Keratinocyte (primary cell): ENCODE measurements at regions not wholly inside any gene's neighbourhood (a gene's known extent, or its start where the extent isn't known, plus 50 kb on each side); places are given as distances from the start of the nearest gene placed in this dataset.

Source experiments
- DNase-seq: peaks from one replicate; pipeline ENCODE4 v3.0.0-alpha.2; 2011; ENCODE audit warnings: low read depth, missing footprints, low spot score
- FAIRE-seq: peaks from 2 replicates; lab custom pipeline; 2011; peaks lifted over from hg19 to GRCh38; lab: Jason Lieb, UNC
- H2AFZ ChIP-seq: 2 replicates; pipeline ENCODE4 v1.6.0; 2012; ENCODE audit warnings: low read length, control low read depth, inconsistent platforms; ENCODE audit not compliant: control insufficient read depth
- H3K27ac ChIP-seq: 2 replicates; pipeline ENCODE4 v1.5.1; 2011; ENCODE audit warnings: low read length; ENCODE audit not compliant: control insufficient read depth, insufficient read depth
- H3K27me3 ChIP-seq: 3 replicates; pipeline ENCODE4 v1.6.0; 2011; ENCODE audit warnings: low read length; ENCODE audit not compliant: control insufficient read depth, insufficient read depth; ENCODE audit errors: extremely low read depth
- H3K36me3 ChIP-seq, 2 experiments: 2 replicates in 1 of 2; 3 replicates in 1 of 2; pipeline ENCODE4 v1.5.1; 2011; ENCODE audit warnings: low read length in 2 of 2, mild to moderate bottlenecking in 1 of 2; ENCODE audit not compliant: control insufficient read depth in 2 of 2, insufficient read depth in 2 of 2; ENCODE audit errors: extremely low read depth in 1 of 2
- H3K4me1 ChIP-seq: 3 replicates; pipeline ENCODE4 v1.5.1; 2011; ENCODE audit warnings: low read length; ENCODE audit not compliant: control insufficient read depth, insufficient read depth; ENCODE audit errors: extremely low read depth
- H3K4me2 ChIP-seq: 3 replicates; pipeline ENCODE4 v1.6.0; 2011; ENCODE audit warnings: low read depth, low read length; ENCODE audit not compliant: control insufficient read depth, insufficient read depth; ENCODE audit errors: extremely low read depth
- H3K4me3 ChIP-seq, 3 experiments: fragments of 200-600 bp in 1 of 3; sonication (generic) in 1 of 3; 2 replicates in 2 of 3; 3 replicates in 1 of 3; pipeline ENCODE4 v1.5.1; 2011 to 2016; ENCODE audit warnings: low read length in 3 of 3, mild to moderate bottlenecking in 3 of 3, control low read depth in 2 of 3, inconsistent platforms in 1 of 3, low read depth in 1 of 3, mixed read lengths in 1 of 3, mixed run types in 1 of 3, moderate library complexity in 1 of 3; ENCODE audit not compliant: control insufficient read depth in 2 of 3, insufficient read depth in 2 of 3; ENCODE audit errors: extremely low read depth in 1 of 3
- H3K79me2 ChIP-seq: 2 replicates; pipeline ENCODE4 v1.6.0; 2012; ENCODE audit warnings: low read length; ENCODE audit not compliant: control insufficient read depth, insufficient read depth
- H3K9ac ChIP-seq: 3 replicates; pipeline ENCODE4 v1.6.0; 2011; ENCODE audit warnings: low read length; ENCODE audit not compliant: control insufficient read depth, insufficient read depth; ENCODE audit errors: extremely low read depth
- H3K9me1 ChIP-seq: 3 replicates; pipeline ENCODE4 v1.6.0; 2011; ENCODE audit warnings: low read length; ENCODE audit not compliant: control insufficient read depth, insufficient read depth; ENCODE audit errors: extremely low read depth
- H3K9me3 ChIP-seq: 2 replicates; pipeline ENCODE4 v1.5.1; 2012; ENCODE audit warnings: low read depth, low read length; ENCODE audit not compliant: control insufficient read depth
- H4K20me1 ChIP-seq: 3 replicates; pipeline ENCODE4 v1.6.0; 2011; ENCODE audit warnings: low read length; ENCODE audit not compliant: control insufficient read depth, insufficient read depth; ENCODE audit errors: extremely low read depth
- EZH2 ChIP-seq: IDR thresholded peaks from one replicate; pipeline ENCODE4 v1.6.1; 2012; ENCODE audit warnings: inconsistent platforms, mild to moderate bottlenecking, low read length, moderate library complexity
- dilution Hi-C: fragments of 300-500 bp; cut with MboI; formaldehyde crosslinking; loops from one replicate; pipeline ENCODE4 v1.7.0; 2020; ENCODE audit warnings: low sequenced_read_pairs; ENCODE audit not compliant: extremely low pct_ligation_motif_present
- TF ChIP-seq, protein P1 (sequence below), 3 experiments: IDR thresholded peaks in 1 of 3; conservative IDR thresholded peaks in 1 of 3; optimal IDR thresholded peaks in 1 of 3; 2 replicates in 2 of 3; 3 replicates in 1 of 3; pipeline versions ENCODE3 to v1.5.1; 2011; ENCODE audit warnings: low read length in 3 of 3, mild to moderate bottlenecking in 3 of 3, moderate library complexity in 2 of 3, control low read depth in 1 of 3, inconsistent platforms in 1 of 3; ENCODE audit not compliant: insufficient read depth in 2 of 3; ENCODE audit errors: extremely low read depth in 1 of 3

GRCh38 chr4:181969151-181969550, 274.1 kb upstream of the TENM3 start:
- dilution Hi-C loops, result no loop called here
- FAIRE-seq, result no peak

GRCh38 chr4:181970366-181970765, 272.8 kb upstream of the TENM3 start:
- no peak for DNase-seq
- Histone ChIP-seq H3K4me1 (peaks cover 20% of the 10 kb centered on the region), H3K9me3 (no peaks in the 10 kb centered on the region), H3K27ac (no peak overlapping the region), H3K79me2 (no peaks in the 10 kb centered on the region), H2AFZ (no peak overlapping the region), H3K36me3 (no peaks in the 10 kb centered on the region), H3K4me2 (no peak overlapping the region), H3K9me1 (no peaks in the 10 kb centered on the region), H4K20me1 (no peaks in the 10 kb centered on the region), H3K9ac (no peak overlapping the region), H3K4me3 (no peak overlapping the region), H3K27me3 (no peaks in the 10 kb centered on the region)
- no peak for FAIRE-seq
- TF ChIP-seq, protein P1, sequence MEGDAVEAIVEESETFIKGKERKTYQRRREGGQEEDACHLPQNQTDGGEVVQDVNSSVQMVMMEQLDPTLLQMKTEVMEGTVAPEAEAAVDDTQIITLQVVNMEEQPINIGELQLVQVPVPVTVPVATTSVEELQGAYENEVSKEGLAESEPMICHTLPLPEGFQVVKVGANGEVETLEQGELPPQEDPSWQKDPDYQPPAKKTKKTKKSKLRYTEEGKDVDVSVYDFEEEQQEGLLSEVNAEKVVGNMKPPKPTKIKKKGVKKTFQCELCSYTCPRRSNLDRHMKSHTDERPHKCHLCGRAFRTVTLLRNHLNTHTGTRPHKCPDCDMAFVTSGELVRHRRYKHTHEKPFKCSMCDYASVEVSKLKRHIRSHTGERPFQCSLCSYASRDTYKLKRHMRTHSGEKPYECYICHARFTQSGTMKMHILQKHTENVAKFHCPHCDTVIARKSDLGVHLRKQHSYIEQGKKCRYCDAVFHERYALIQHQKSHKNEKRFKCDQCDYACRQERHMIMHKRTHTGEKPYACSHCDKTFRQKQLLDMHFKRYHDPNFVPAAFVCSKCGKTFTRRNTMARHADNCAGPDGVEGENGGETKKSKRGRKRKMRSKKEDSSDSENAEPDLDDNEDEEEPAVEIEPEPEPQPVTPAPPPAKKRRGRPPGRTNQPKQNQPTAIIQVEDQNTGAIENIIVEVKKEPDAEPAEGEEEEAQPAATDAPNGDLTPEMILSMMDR (optimal IDR thresholded peaks at IDR 0.05 in 1 of 3, IDR thresholded peaks at IDR 0.05 in 1 of 3, conservative IDR thresholded peaks at IDR 0.05 in 1 of 3; ENCODE audit: extremely low read depth in 1 of 3, insufficient read depth in 2 of 3, low read length in 3 of 3), result no peak
- no peak for TF ChIP-seq EZH2
- dilution Hi-C loops, result no loop called here

More at GRCh38 chr4:181969151-181969550, 274.1 kb upstream of the TENM3 start:
- Histone ChIP-seq H2AFZ (no peak overlapping the region), H3K4me2 (no peak overlapping the region), H3K79me2 (no peaks in the 10 kb centered on the region), H3K4me3 (no peak overlapping the region), H3K9ac (no peak overlapping the region), H3K4me1 (peaks cover 20% of the 10 kb centered on the region), H3K27ac (peak overlapping the region; percentile 0), H3K27me3 (no peaks in the 10 kb centered on the region), H3K9me1 (no peaks in the 10 kb centered on the region), H4K20me1 (no peaks in the 10 kb centered on the region), H3K36me3 (no peaks in the 10 kb centered on the region), H3K9me3 (no peaks in the 10 kb centered on the region)
- DNase-seq, result no peak
- no peak for TF ChIP-seq EZH2
- TF ChIP-seq, protein P1 (optimal IDR thresholded peaks at IDR 0.05 in 1 of 3, IDR thresholded peaks at IDR 0.05 in 1 of 3, conservative IDR thresholded peaks at IDR 0.05 in 1 of 3; ENCODE audit: extremely low read depth in 1 of 3, insufficient read depth in 2 of 3, low read length in 3 of 3), result no peak
